ENCODE measurements at regions not wholly inside any gene's neighbourhood (a gene's known extent, or its start where the extent isn't known, plus 50 kb on each side); places are given as distances from the start of the nearest gene placed in this dataset.

DNA sequence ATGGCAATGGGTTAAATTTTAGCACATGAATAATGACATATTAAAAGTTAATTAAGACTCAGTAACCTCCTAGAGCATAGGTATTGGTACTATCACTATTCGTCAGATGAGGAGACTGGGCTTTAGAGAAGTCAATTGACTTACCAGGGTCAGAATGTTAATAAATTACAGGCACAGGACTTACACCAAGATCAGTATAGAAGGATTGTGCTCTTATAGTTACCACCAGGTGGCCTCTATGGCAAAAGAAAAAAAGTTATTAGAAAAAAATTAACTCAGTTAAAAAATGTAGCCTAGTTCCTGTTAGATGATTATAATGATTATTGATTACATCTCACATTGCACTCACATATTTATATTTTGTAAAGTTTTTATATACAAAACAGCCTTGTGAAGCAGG is 1163.7 kb downstream of the FAM181B start:
- TF ChIP-seq ZNF8 (CRISPR knock-in tag; IDR thresholded peaks at IDR 0.05) (no peak), ZFP30 (CRISPR knock-in tag; IDR thresholded peaks at IDR 0.05) (no peak), ZFP3 (CRISPR knock-in tag; IDR thresholded peaks at IDR 0.05) (no peak), PPARA (CRISPR knock-in tag; IDR thresholded peaks at IDR 0.05; ENCODE audit: borderline replicate concordance) (no peak), GLIS3 (CRISPR knock-in tag; IDR thresholded peaks at IDR 0.05) (no peak), ARNTL (CRISPR knock-in tag; IDR thresholded peaks at IDR 0.05; ENCODE audit: borderline replicate concordance, low read depth) (no peak), ZNF70 (CRISPR knock-in tag; IDR thresholded peaks at IDR 0.05) (no peak), ESRRG (CRISPR knock-in tag; IDR thresholded peaks at IDR 0.05) (no peak)
- TF ChIP-seq, protein P1, sequence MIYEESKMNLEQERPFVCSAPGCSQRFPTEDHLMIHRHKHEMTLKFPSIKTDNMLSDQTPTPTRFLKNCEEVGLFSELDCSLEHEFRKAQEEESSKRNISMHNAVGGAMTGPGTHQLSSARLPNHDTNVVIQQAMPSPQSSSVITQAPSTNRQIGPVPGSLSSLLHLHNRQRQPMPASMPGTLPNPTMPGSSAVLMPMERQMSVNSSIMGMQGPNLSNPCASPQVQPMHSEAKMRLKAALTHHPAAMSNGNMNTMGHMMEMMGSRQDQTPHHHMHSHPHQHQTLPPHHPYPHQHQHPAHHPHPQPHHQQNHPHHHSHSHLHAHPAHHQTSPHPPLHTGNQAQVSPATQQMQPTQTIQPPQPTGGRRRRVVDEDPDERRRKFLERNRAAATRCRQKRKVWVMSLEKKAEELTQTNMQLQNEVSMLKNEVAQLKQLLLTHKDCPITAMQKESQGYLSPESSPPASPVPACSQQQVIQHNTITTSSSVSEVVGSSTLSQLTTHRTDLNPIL (CRISPR knock-in tag; IDR thresholded peaks at IDR 0.05; ENCODE audit: low read depth), result no peak
- TF ChIP-seq, protein P2, sequence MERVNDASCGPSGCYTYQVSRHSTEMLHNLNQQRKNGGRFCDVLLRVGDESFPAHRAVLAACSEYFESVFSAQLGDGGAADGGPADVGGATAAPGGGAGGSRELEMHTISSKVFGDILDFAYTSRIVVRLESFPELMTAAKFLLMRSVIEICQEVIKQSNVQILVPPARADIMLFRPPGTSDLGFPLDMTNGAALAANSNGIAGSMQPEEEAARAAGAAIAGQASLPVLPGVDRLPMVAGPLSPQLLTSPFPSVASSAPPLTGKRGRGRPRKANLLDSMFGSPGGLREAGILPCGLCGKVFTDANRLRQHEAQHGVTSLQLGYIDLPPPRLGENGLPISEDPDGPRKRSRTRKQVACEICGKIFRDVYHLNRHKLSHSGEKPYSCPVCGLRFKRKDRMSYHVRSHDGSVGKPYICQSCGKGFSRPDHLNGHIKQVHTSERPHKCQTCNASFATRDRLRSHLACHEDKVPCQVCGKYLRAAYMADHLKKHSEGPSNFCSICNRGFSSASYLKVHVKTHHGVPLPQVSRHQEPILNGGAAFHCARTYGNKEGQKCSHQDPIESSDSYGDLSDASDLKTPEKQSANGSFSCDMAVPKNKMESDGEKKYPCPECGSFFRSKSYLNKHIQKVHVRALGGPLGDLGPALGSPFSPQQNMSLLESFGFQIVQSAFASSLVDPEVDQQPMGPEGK (CRISPR knock-in tag; IDR thresholded peaks at IDR 0.05; ENCODE audit: borderline replicate concordance), result no peak

Data from SK-N-SH treated with all-trans-retinoic acid at 6 μM for 48 hours (cell line).